Adrenal gland (tissue), 5 donors: ENCODE measurements at regions not wholly inside any gene's neighbourhood (a gene's known extent, or its start where the extent isn't known, plus 50 kb on each side); places are given as distances from the start of the nearest gene placed in this dataset.

Experiments
- POLR2A ChIP-seq, 2 donors: fragments of 450-650 bp; IDR thresholded peaks; one replicate each; pipeline ENCODE4 v1.6.1; 2017; ENCODE audit warnings: antibody characterized with exemption in 2 of 2, mild to moderate bottlenecking in 2 of 2, moderate library complexity in 1 of 2
- TF ChIP-seq, protein P1 (sequence below), 6 experiments: fragments of 450-650 bp in 4 of 6; fragments of 200-600 bp in 2 of 6; sonication (generic) in 1 of 6; IDR thresholded peaks; 1 replicate in 5 of 6; 2 replicates in 1 of 6; pipeline versions ENCODE4 v1.5.1 to v1.8.0; 2016 to 2021; ENCODE audit warnings: antibody characterized with exemption in 6 of 6, mild to moderate bottlenecking in 2 of 6, moderate library complexity in 1 of 6
- donor health status: DM: no; HTN: no; CAD: no.

DNA sequence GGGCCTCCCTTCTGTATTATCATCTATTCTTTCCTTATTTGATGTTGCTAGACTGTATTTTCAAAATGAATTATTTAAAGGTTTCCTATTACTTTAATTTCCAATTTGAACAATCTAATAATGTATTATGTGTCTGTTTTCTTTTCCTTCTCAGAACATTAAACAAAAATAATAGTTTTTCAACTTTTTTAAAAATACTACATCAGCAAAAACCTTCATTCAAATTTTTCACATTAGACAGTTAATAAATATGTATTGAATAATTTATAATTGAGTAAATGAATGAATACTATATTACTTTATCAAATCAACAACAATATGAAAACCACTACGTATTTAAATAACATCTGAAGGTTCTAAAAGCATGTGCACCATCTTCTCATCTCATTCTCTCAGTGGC, 644.1 kb upstream of the SEMA3D start:
- TF ChIP-seq, protein P1, sequence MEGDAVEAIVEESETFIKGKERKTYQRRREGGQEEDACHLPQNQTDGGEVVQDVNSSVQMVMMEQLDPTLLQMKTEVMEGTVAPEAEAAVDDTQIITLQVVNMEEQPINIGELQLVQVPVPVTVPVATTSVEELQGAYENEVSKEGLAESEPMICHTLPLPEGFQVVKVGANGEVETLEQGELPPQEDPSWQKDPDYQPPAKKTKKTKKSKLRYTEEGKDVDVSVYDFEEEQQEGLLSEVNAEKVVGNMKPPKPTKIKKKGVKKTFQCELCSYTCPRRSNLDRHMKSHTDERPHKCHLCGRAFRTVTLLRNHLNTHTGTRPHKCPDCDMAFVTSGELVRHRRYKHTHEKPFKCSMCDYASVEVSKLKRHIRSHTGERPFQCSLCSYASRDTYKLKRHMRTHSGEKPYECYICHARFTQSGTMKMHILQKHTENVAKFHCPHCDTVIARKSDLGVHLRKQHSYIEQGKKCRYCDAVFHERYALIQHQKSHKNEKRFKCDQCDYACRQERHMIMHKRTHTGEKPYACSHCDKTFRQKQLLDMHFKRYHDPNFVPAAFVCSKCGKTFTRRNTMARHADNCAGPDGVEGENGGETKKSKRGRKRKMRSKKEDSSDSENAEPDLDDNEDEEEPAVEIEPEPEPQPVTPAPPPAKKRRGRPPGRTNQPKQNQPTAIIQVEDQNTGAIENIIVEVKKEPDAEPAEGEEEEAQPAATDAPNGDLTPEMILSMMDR (IDR thresholded peaks at IDR 0.05), result no peak
- TF ChIP-seq POLR2A (IDR thresholded peaks at IDR 0.05), result no peak
